ENCODE measurements at regions not wholly inside any gene's neighbourhood (a gene's known extent, or its start where the extent isn't known, plus 50 kb on each side); places are given as distances from the start of the nearest gene placed in this dataset.

GRCh38 chrX:9324676-9325075, 140.2 kb upstream of the TBL1X start:
- Histone ChIP-seq H3K27ac (replicated peaks) (no peak overlapping the region), H3K4me3 (replicated peaks; ENCODE audit: insufficient read depth, low read length) (no peak overlapping the region), H3K27me3 (ENCODE audit: insufficient read depth, poor library complexity, severe bottlenecking) (no peaks in the 10 kb centered on the region)
- no peak for TF ChIP-seq CTCF (IDR thresholded peaks at IDR 0.05; ENCODE audit: insufficient read depth, low read length)
- no peak for TF ChIP-seq REST (IDR thresholded peaks at IDR 0.05; ENCODE audit: insufficient replicate concordance, low read depth)
- no peak for TF ChIP-seq GABPA (IDR thresholded peaks at IDR 0.05; ENCODE audit: low read depth)
- no peak for TF ChIP-seq SPI1 (IDR thresholded peaks at IDR 0.05; ENCODE audit: borderline replicate concordance, low read depth)
- no peak for DNase-seq (ENCODE audit: low read depth in 1 of 2, low spot score in 1 of 2)

- Histone ChIP-seq H3K27me3 (ENCODE audit: insufficient read depth, poor library complexity, severe bottlenecking) (no peaks in the 10 kb centered on the region), H3K4me3 (replicated peaks; ENCODE audit: insufficient read depth, low read length) (no peak overlapping the region), H3K27ac (replicated peaks) (no peak overlapping the region)
- DNase-seq (ENCODE audit: low read depth in 1 of 2, low spot score in 1 of 2), result no peak
- TF ChIP-seq CTCF (IDR thresholded peaks at IDR 0.05; ENCODE audit: insufficient read depth, low read length) (no peak), POLR2AphosphoS5 (IDR thresholded peaks at IDR 0.05; ENCODE audit: low read depth) (no peak), GABPA (IDR thresholded peaks at IDR 0.05; ENCODE audit: low read depth) (no peak), REST (IDR thresholded peaks at IDR 0.05; ENCODE audit: insufficient replicate concordance, low read depth) (no peak), SPI1 (IDR thresholded peaks at IDR 0.05; ENCODE audit: borderline replicate concordance, low read depth) (no peak)
These were observed 138.5 kb upstream of the TBL1X start for GRCh38 chrX:9326369-9326768.

- Histone ChIP-seq H3K27ac (replicated peaks) (no peak overlapping the region), H3K27me3 (ENCODE audit: insufficient read depth, poor library complexity, severe bottlenecking) (no peaks in the 10 kb centered on the region), H3K4me3 (replicated peaks; ENCODE audit: insufficient read depth, low read length) (no peak overlapping the region)
- TF ChIP-seq CTCF (IDR thresholded peaks at IDR 0.05; ENCODE audit: insufficient read depth, low read length), result no peak
- TF ChIP-seq SPI1 (IDR thresholded peaks at IDR 0.05; ENCODE audit: borderline replicate concordance, low read depth), result no peak
- no peak for TF ChIP-seq REST (IDR thresholded peaks at IDR 0.05; ENCODE audit: insufficient replicate concordance, low read depth)
- TF ChIP-seq GABPA (IDR thresholded peaks at IDR 0.05; ENCODE audit: low read depth), result no peak
- no peak for TF ChIP-seq POLR2AphosphoS5 (IDR thresholded peaks at IDR 0.05; ENCODE audit: low read depth)
- no peak for DNase-seq (ENCODE audit: low read depth in 1 of 2, low spot score in 1 of 2)
These were observed 137.6 kb upstream of the TBL1X start for GRCh38 chrX:9327086-9327746.
